Posterior vena cava (tissue), 2 donors: ENCODE measurements at regions not wholly inside any gene's neighbourhood (a gene's known extent, or its start where the extent isn't known, plus 50 kb on each side); places are given as distances from the start of the nearest gene placed in this dataset.
"Not testable (repeated sequence)": the region's sequence is repeated elsewhere in the genome, so short reads cannot be mapped to it uniquely, and the experiment has no call there.

Source experiments
- DNase-seq: peaks from one replicate; pipeline ENCODE4 v3.0.0-alpha.2; 2020; ENCODE audit warnings: low spot score
- intact Hi-C, 2 donors: fragments of 100-400 bp; cut with DNase I; formaldehyde crosslinking; loops; one replicate each; pipeline versions ENCODE4 v1.14.1 to v1.14.2; 2022 to 2023
- donor health status: DM: yes; HTN: yes; CAD: no.
- donor health status: DM: yes; HTN: yes; CAD: no.

- DNase-seq, result peak; percentile 80
- intact Hi-C loops, result not testable (repeated sequence)
Measured at GRCh38 chr5:70585996-70586395, 170.8 kb downstream of the GTF2H2C_2 start.
